IMR-90 (cell line): ENCODE measurements at regions not wholly inside any gene's neighbourhood (a gene's known extent, or its start where the extent isn't known, plus 50 kb on each side); places are given as distances from the start of the nearest gene placed in this dataset.

ENCODE experiments used
- ATAC-seq: fragments of 200-7000 bp; cut with Tn5 transposase; 2 replicates; pipeline ENCODE4 v1.9.1; 2020; ENCODE audit warnings: low read depth, mild to moderate bottlenecking, moderate library complexity
- BruUV-seq: library from RNA; stranded (reverse); fragments of 400-500 nt; replicated peaks from 2 replicates; lab custom pipeline; 2021; lab: Mats Ljungman, UMichigan
- CTCF ChIA-PET: fragments of 300-600 bp; formaldehyde crosslinking; extraction: SDS; loops from one replicate; lab custom pipeline; 2021; ENCODE audit warnings: antibody characterized with exemption; lab: Yijun Ruan, JAX
- POLR2A ChIA-PET: fragments of 300-600 bp; sonication (Branson Sonifier 250); formaldehyde crosslinking; loops from one replicate; lab custom pipeline; 2022; ENCODE audit warnings: antibody characterized with exemption; ENCODE audit not compliant: unreplicated experiment; lab: Charles Lee
- DNase-seq: peaks from one replicate; pipeline ENCODE4 v3.0.0; 2013
- H2AFZ ChIP-seq: replicated peaks from 2 replicates; pipeline ENCODE3; 2013; ENCODE audit warnings: low read length, mild to moderate bottlenecking; ENCODE audit not compliant: poor library complexity
- H2AK5ac ChIP-seq: 2 replicates; pipeline ENCODE4 v1.6.1; 2013; ENCODE audit warnings: low read depth, low read length, inconsistent platforms
- H2AK9ac ChIP-seq: replicated peaks from 2 replicates; pipeline ENCODE3; 2013; ENCODE audit warnings: mild to moderate bottlenecking, low read depth, low read length, moderate library complexity; ENCODE audit not compliant: poor library complexity
- H2BK120ac ChIP-seq: 2 replicates; pipeline ENCODE4 v1.6.1; 2013; ENCODE audit warnings: low read depth, low read length, inconsistent platforms
- H2BK15ac ChIP-seq: 3 replicates; pipeline ENCODE4 v1.6.1; 2013; ENCODE audit warnings: low read depth, low read length, inconsistent platforms
- H2BK20ac ChIP-seq: 2 replicates; pipeline ENCODE4 v1.6.1; 2013; ENCODE audit warnings: low read depth, mild to moderate bottlenecking, inconsistent platforms, low read length, moderate library complexity
- H2BK5ac ChIP-seq: 2 replicates; pipeline ENCODE4 v1.6.1; 2013; ENCODE audit warnings: mild to moderate bottlenecking, low read depth, low read length, inconsistent platforms; ENCODE audit not compliant: poor library complexity, severe bottlenecking
- H3K14ac ChIP-seq: replicated peaks from 2 replicates; pipeline ENCODE4 v1.6.1; 2013; ENCODE audit warnings: low read depth, low read length, inconsistent platforms
- H3K18ac ChIP-seq: 2 replicates; pipeline ENCODE4 v1.6.1; 2013; ENCODE audit warnings: low read depth, low read length, control low read depth
- H3K23ac ChIP-seq: 2 replicates; pipeline ENCODE4 v1.6.1; 2013; ENCODE audit warnings: low read depth, low read length, inconsistent platforms
- H3K27ac ChIP-seq: 2 replicates; pipeline ENCODE4 v1.5.1; 2013; ENCODE audit warnings: mild to moderate bottlenecking, control low read depth, low read length; ENCODE audit not compliant: insufficient read depth
- H3K27me3 ChIP-seq: 2 replicates; pipeline ENCODE4 v1.6.1; 2013; ENCODE audit warnings: low read length; ENCODE audit not compliant: control insufficient read depth, insufficient read depth
- H3K36me3 ChIP-seq: 2 replicates; pipeline ENCODE4 v1.6.1; 2013; ENCODE audit warnings: low read length, mixed read lengths; ENCODE audit not compliant: control insufficient read depth, insufficient read depth
- H3K4ac ChIP-seq: 2 replicates; pipeline ENCODE4 v1.6.1; 2013; ENCODE audit warnings: low read depth, low read length, inconsistent platforms
- H3K4me1 ChIP-seq: 2 replicates; pipeline ENCODE4 v1.6.1; 2013; ENCODE audit warnings: low read length, mixed read lengths; ENCODE audit not compliant: control insufficient read depth, insufficient read depth
- H3K4me2 ChIP-seq: 2 replicates; pipeline ENCODE4 v1.6.1; 2013; ENCODE audit warnings: low read depth, mild to moderate bottlenecking, control low read depth, low read length, moderate library complexity
- H3K4me3 ChIP-seq: 2 replicates; pipeline ENCODE4 v1.5.1; 2013; ENCODE audit warnings: low read depth, mild to moderate bottlenecking, control low read depth, low read length, moderate library complexity; ENCODE audit not compliant: insufficient read depth
- H3K56ac ChIP-seq: 2 replicates; pipeline ENCODE4 v1.6.1; 2013; ENCODE audit warnings: low read length, inconsistent platforms; ENCODE audit not compliant: insufficient read depth; ENCODE audit errors: extremely low read depth
- H3K79me1 ChIP-seq, 2 experiments: 2 replicates each; pipeline ENCODE4 v1.6.1; 2013; ENCODE audit warnings: low read length in 2 of 2, inconsistent platforms in 1 of 2, low read depth in 1 of 2
- H3K9ac ChIP-seq: 2 replicates; pipeline ENCODE4 v1.6.1; 2013; ENCODE audit warnings: low read depth, low read length, control low read depth
- H3K9me1 ChIP-seq: 2 replicates; pipeline ENCODE4 v1.6.1; 2013; ENCODE audit warnings: low read length, inconsistent platforms; ENCODE audit not compliant: insufficient read depth
- H3K9me3 ChIP-seq: 2 replicates; pipeline ENCODE4 v1.6.1; 2013; ENCODE audit warnings: low read length; ENCODE audit not compliant: control insufficient read depth, insufficient read depth
- H4K20me1 ChIP-seq: 2 replicates; pipeline ENCODE4 v1.6.1; 2013; ENCODE audit warnings: low read length, inconsistent platforms; ENCODE audit not compliant: insufficient read depth
- H4K5ac ChIP-seq: 2 replicates; pipeline ENCODE4 v1.6.1; 2013; ENCODE audit warnings: mild to moderate bottlenecking, low read depth, low read length, control low read depth
- H4K8ac ChIP-seq, 2 experiments: 2 replicates each; pipeline ENCODE4 v1.6.1; 2013; ENCODE audit warnings: low read depth in 2 of 2, low read length in 2 of 2, control low read depth in 1 of 2, inconsistent platforms in 1 of 2
- H4K91ac ChIP-seq: 2 replicates; pipeline ENCODE4 v1.6.1; 2013; ENCODE audit warnings: low read depth, low read length, inconsistent platforms; ENCODE audit not compliant: insufficient read depth
- BHLHE40 ChIP-seq: fragments of 150-350 bp; IDR thresholded peaks from 2 replicates; pipeline ENCODE4 v1.6.1; 2016; ENCODE audit warnings: mild to moderate bottlenecking, low read depth, low read length
- CEBPB ChIP-seq: IDR thresholded peaks from 2 replicates; pipeline ENCODE4 v1.6.1; 2012; ENCODE audit warnings: low read depth, low read length, improper control_type of control experiment
- CHD1 ChIP-seq: IDR thresholded peaks from 2 replicates; pipeline ENCODE4 v1.6.1; 2012; ENCODE audit warnings: low read depth, low read length, improper control_type of control experiment
- FOS ChIP-seq: fragments of 150-350 bp; IDR thresholded peaks from 2 replicates; pipeline ENCODE4 v1.6.1; 2016; ENCODE audit warnings: low read depth, low read length
- MAFK ChIP-seq: IDR thresholded peaks from 2 replicates; pipeline ENCODE4 v1.6.1; 2012; ENCODE audit warnings: low read depth, low read length, improper control_type of control experiment
- MAZ ChIP-seq: IDR thresholded peaks from 2 replicates; pipeline ENCODE4 v1.6.1; 2012; ENCODE audit warnings: low read depth, mild to moderate bottlenecking, low read length, improper control_type of control experiment, moderate library complexity, borderline replicate concordance
- MXI1 ChIP-seq: IDR thresholded peaks from 2 replicates; pipeline ENCODE4 v1.6.1; 2012; ENCODE audit warnings: low read depth, mild to moderate bottlenecking, low read length, moderate library complexity, borderline replicate concordance
- NFE2L2 ChIP-seq: fragments of 150-350 bp; IDR thresholded peaks from 2 replicates; pipeline ENCODE4 v1.6.1; 2016; ENCODE audit warnings: low read depth, mild to moderate bottlenecking, low read length
- RAD21 ChIP-seq: IDR thresholded peaks from 2 replicates; pipeline ENCODE4 v1.6.1; 2012; ENCODE audit warnings: low read length, improper control_type of control experiment
- RFX5 ChIP-seq: IDR thresholded peaks from 2 replicates; pipeline ENCODE4 v1.8.0; 2012; ENCODE audit warnings: low read depth, mild to moderate bottlenecking, low read length, moderate library complexity
- WGBS, 2 experiments: methylation state at CpG; one replicate each; pipeline versions ENCODE4 v1.1.5 to v1.1.7; 2013; ENCODE audit warnings: missing lambda C conversion rate in 2 of 2; ENCODE audit not compliant: insufficient read length in 1 of 2; ENCODE audit errors: extremely low coverage in 2 of 2; 5-methylcytosine and 5-hydroxymethylcytosine counted together
- dilution Hi-C: fragments of 300-500 bp; cut with HindIII; formaldehyde crosslinking; loops from one replicate; pipeline ENCODE4 v1.14.3; 2018; ENCODE audit warnings: low sequenced_read_pairs; ENCODE audit not compliant: unreplicated experiment
- in situ Hi-C: fragments of 300-500 bp; cut with MboI; formaldehyde crosslinking; loops from 3 replicates; pipeline ENCODE4 v1.14.3; 2019; ENCODE audit warnings: low sequenced_read_pairs, inconsistent platforms, mixed read lengths
- intact Hi-C: fragments of 100-400 bp; cut with micrococcal nuclease; formaldehyde crosslinking; loops from 2 replicates; pipeline ENCODE4 v1.10.0; 2022
- TF ChIP-seq, protein P1 (sequence below): conservative IDR thresholded peaks from 2 replicates; pipeline ENCODE4 v1.5.1; 2012; ENCODE audit warnings: mild to moderate bottlenecking, low read depth, low read length, improper control_type of control experiment

DNA sequence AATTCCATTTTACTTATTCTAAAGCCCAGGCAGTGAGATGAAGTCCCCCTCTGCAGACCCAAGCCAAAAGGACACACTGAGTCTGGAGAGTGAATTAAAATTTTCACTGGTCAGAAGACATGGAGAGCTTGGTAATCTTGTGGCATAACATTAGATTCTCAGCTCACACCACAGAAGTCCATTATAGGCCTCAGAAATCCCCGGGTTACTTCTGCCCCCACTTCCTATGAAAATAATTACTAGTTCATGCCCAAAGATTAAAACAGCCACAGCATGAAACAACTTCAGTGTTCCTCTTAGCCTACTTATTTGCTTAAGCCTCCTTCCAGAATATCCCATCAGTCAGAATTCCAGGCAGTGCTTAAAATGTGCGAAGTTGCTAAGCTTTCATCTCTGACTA is 123.3 kb downstream of the ZC3H11B start:
- Histone ChIP-seq H2BK5ac (no peak overlapping the region), H3K4me2 (no peak overlapping the region), H4K5ac (no peak overlapping the region), H3K9me3 (no peaks in the 10 kb centered on the region), H2BK120ac (no peak overlapping the region), H3K9ac (no peak overlapping the region), H2AFZ (no peak overlapping the region), H3K18ac (no peak overlapping the region), H2BK20ac (no peak overlapping the region), H3K4me3 (no peak overlapping the region), H3K56ac (no peak overlapping the region), H2BK15ac (no peak overlapping the region), H3K23ac (no peak overlapping the region), H2AK5ac (no peak overlapping the region), H3K4me1 (no peaks in the 10 kb centered on the region), H4K8ac (no peak overlapping the region), H3K27me3 (no peaks in the 10 kb centered on the region), H4K20me1 (no peaks in the 10 kb centered on the region), H3K36me3 (no peaks in the 10 kb centered on the region), H3K27ac (no peak overlapping the region), H3K4ac (no peak overlapping the region), H3K79me1 (no peaks in the 10 kb centered on the region), H3K9me1 (no peaks in the 10 kb centered on the region), H2AK9ac (no peak overlapping the region), H4K91ac (no peak overlapping the region), H3K14ac (no peak overlapping the region)
- DNase-seq, result no peak
- no peak for ATAC-seq
- no TSS peak for BruUV-seq
- ChIA-PET POLR2A (no interaction called here), CTCF (no interaction called here)
- dilution Hi-C loops (no loop called here), in situ Hi-C loops (no loop called here), intact Hi-C loops (no loop called here)
- TF ChIP-seq CEBPB (no peak), MXI1 (no peak), FOS (no peak), MAZ (no peak), NFE2L2 (no peak), RFX5 (no peak), RAD21 (no peak), MAFK (no peak), CHD1 (no peak), BHLHE40 (no peak)
- TF ChIP-seq, protein P1, sequence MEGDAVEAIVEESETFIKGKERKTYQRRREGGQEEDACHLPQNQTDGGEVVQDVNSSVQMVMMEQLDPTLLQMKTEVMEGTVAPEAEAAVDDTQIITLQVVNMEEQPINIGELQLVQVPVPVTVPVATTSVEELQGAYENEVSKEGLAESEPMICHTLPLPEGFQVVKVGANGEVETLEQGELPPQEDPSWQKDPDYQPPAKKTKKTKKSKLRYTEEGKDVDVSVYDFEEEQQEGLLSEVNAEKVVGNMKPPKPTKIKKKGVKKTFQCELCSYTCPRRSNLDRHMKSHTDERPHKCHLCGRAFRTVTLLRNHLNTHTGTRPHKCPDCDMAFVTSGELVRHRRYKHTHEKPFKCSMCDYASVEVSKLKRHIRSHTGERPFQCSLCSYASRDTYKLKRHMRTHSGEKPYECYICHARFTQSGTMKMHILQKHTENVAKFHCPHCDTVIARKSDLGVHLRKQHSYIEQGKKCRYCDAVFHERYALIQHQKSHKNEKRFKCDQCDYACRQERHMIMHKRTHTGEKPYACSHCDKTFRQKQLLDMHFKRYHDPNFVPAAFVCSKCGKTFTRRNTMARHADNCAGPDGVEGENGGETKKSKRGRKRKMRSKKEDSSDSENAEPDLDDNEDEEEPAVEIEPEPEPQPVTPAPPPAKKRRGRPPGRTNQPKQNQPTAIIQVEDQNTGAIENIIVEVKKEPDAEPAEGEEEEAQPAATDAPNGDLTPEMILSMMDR, result no peak
- no CpG with 5 or more reads among the region's 2 CpGs for WGBS, 2 experiments
